ENCODE measurements at regions not wholly inside any gene's neighbourhood (a gene's known extent, or its start where the extent isn't known, plus 50 kb on each side); places are given as distances from the start of the nearest gene placed in this dataset.

DNA sequence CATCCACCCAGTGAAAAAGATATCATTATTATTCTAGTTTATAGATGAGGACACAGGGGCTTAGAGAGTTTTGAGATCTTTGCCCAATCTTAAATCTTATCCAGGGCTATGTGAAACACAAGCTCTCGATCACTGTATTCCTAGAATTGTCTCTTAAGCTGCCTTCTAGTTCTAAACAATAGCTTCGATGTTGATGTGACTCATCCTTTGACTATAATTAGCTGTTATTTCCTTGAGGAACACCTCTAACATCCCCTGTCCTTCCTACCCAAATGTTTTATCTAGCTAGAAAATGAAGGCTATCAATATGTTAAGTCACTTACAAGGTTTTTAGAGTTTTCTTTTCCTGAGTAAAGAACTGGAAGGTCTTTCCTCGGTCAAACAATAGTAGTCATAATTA, 83.1 kb upstream of the STAC start:
- TF ChIP-seq CTCF (IDR thresholded peaks at IDR 0.05) (no peak), POLR2A (IDR thresholded peaks at IDR 0.05) (no peak)
